ENCODE measurements at regions not wholly inside any gene's neighbourhood (a gene's known extent, or its start where the extent isn't known, plus 50 kb on each side); places are given as distances from the start of the nearest gene placed in this dataset.

DNA sequence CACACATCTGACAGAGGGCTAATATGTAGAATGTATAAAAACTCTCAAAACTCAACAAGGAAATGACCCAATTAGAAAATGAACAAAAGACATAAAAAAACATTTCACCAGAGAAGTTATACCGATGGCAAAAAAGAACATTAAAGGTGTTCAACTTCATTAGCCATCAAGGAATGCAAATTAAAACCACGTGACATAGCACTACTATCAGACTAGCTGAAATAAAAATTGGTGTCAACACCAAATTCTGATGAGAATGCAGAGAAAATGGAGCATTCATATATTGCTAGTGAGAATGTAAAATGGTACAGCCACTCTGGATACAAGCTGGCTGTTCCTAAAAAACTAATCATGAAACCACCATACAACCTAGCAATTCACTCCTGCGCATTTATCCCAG is 128.0 kb downstream of the INSIG2 start:
- Histone ChIP-seq H3K9me2 (replicated peaks; ENCODE audit: low read depth, low read length) (no peaks in the 10 kb centered on the region), H3K27me3 (ENCODE audit: insufficient read depth, low read length, poor library complexity, severe bottlenecking) (no peaks in the 10 kb centered on the region), H3K4me3 (ENCODE audit: low read length, poor library complexity, severe bottlenecking) (no peak overlapping the region), H3K9ac (ENCODE audit: low read depth, low read length, poor library complexity, severe bottlenecking) (no peak overlapping the region), H3K79me2 (ENCODE audit: insufficient read depth, low read length) (no peaks in the 10 kb centered on the region), H3K36me3 (ENCODE audit: insufficient read depth, low read length) (no peaks in the 10 kb centered on the region), H3K4me2 (ENCODE audit: low read depth, low read length, poor library complexity, severe bottlenecking) (no peak overlapping the region), H3K9me3 (ENCODE audit: insufficient read depth, low read depth, low read length) (no peaks in the 10 kb centered on the region), H2AFZ (ENCODE audit: low read length) (no peak overlapping the region), H4K20me1 (ENCODE audit: insufficient read depth, low read length, poor library complexity, severe bottlenecking) (no peaks in the 10 kb centered on the region), H3F3A (ENCODE audit: low read depth) (no peaks in the 10 kb centered on the region), H3K4me1 (ENCODE audit: insufficient read depth, low read length, poor library complexity, severe bottlenecking) (no peaks in the 10 kb centered on the region)
- TF ChIP-seq CTCF (conservative IDR thresholded peaks at IDR 0.05; ENCODE audit: low read length): no peak
- no peak for TF ChIP-seq EZH2phosphoT487 (IDR thresholded peaks at IDR 0.05; ENCODE audit: borderline replicate concordance)

GRCh38 chr2:118209727-118210126 is 121.5 kb downstream of the INSIG2 start:
- Histone ChIP-seq H3K9me2 (replicated peaks; ENCODE audit: low read depth, low read length) (no peaks in the 10 kb centered on the region), H3K79me2 (ENCODE audit: insufficient read depth, low read length) (no peaks in the 10 kb centered on the region), H4K20me1 (ENCODE audit: insufficient read depth, low read length, poor library complexity, severe bottlenecking) (no peaks in the 10 kb centered on the region), H3K4me3 (ENCODE audit: low read length, poor library complexity, severe bottlenecking) (no peak overlapping the region), H3K9me3 (ENCODE audit: insufficient read depth, low read depth, low read length) (no peaks in the 10 kb centered on the region), H3K9ac (ENCODE audit: low read depth, low read length, poor library complexity, severe bottlenecking) (no peak overlapping the region), H3K36me3 (ENCODE audit: insufficient read depth, low read length) (no peaks in the 10 kb centered on the region), H3K4me1 (ENCODE audit: insufficient read depth, low read length, poor library complexity, severe bottlenecking) (no peaks in the 10 kb centered on the region), H3K4me2 (ENCODE audit: low read depth, low read length, poor library complexity, severe bottlenecking) (no peak overlapping the region), H3F3A (ENCODE audit: low read depth) (no peaks in the 10 kb centered on the region), H3K27me3 (ENCODE audit: insufficient read depth, low read length, poor library complexity, severe bottlenecking) (no peaks in the 10 kb centered on the region), H2AFZ (ENCODE audit: low read length) (no peak overlapping the region)
- TF ChIP-seq CTCF (conservative IDR thresholded peaks at IDR 0.05; ENCODE audit: low read length): no peak
- no peak for TF ChIP-seq EZH2phosphoT487 (IDR thresholded peaks at IDR 0.05; ENCODE audit: borderline replicate concordance)

DNA sequence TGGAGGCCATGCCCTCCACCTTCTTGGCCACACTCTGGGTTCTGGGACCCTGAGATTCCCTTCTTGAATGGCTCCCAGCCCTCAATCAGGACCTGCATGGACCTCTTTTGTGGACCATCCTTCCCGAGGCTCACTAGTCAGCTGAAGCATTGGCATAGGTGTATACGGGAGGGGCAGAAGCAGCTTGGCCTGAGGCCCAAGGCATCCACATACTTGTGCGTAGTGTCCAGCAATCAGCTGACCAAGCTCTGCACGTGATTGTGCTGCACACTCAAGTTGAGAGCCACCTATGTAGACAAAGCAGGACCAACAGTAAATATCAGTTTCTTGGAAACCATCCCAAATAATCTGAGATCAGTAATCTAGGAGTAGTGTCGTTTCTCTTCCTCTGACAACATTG is 119.6 kb downstream of the INSIG2 start:
- H3F3A ChIP-seq (ENCODE audit: low read depth): no peaks in the 10 kb centered on the region
- no peak overlapping the region for H3K4me2 ChIP-seq (ENCODE audit: low read depth, low read length, poor library complexity, severe bottlenecking)
- H4K20me1 ChIP-seq (ENCODE audit: insufficient read depth, low read length, poor library complexity, severe bottlenecking): no peaks in the 10 kb centered on the region
- H3K9ac ChIP-seq (ENCODE audit: low read depth, low read length, poor library complexity, severe bottlenecking): no peak overlapping the region
- no peak for TF ChIP-seq CTCF (conservative IDR thresholded peaks at IDR 0.05; ENCODE audit: low read length)
- TF ChIP-seq EZH2phosphoT487 (IDR thresholded peaks at IDR 0.05; ENCODE audit: borderline replicate concordance): no peak
- H3K4me3 ChIP-seq (ENCODE audit: low read length, poor library complexity, severe bottlenecking): no peak overlapping the region
- no peaks in the 10 kb centered on the region for H3K9me3 ChIP-seq (ENCODE audit: insufficient read depth, low read depth, low read length)
- no peaks in the 10 kb centered on the region for H3K79me2 ChIP-seq (ENCODE audit: insufficient read depth, low read length)
- H3K27me3 ChIP-seq (ENCODE audit: insufficient read depth, low read length, poor library complexity, severe bottlenecking): no peaks in the 10 kb centered on the region
- no peaks in the 10 kb centered on the region for H3K36me3 ChIP-seq (ENCODE audit: insufficient read depth, low read length)
- no peaks in the 10 kb centered on the region for H3K9me2 ChIP-seq (replicated peaks; ENCODE audit: low read depth, low read length)
- no peaks in the 10 kb centered on the region for H3K4me1 ChIP-seq (ENCODE audit: insufficient read depth, low read length, poor library complexity, severe bottlenecking)
- H2AFZ ChIP-seq (ENCODE audit: low read length): no peak overlapping the region
